PFSK-1 (cell line): ENCODE measurements at regions not wholly inside any gene's neighbourhood (a gene's known extent, or its start where the extent isn't known, plus 50 kb on each side); places are given as distances from the start of the nearest gene placed in this dataset.

Source experiments
- POLR2AphosphoS5 ChIP-seq: IDR thresholded peaks from 2 replicates; pipeline ENCODE4 v1.6.1; 2012; ENCODE audit warnings: low read depth, mild to moderate bottlenecking, control low read depth, low read length, moderate library complexity
- SIN3A ChIP-seq: IDR thresholded peaks from 2 replicates; pipeline ENCODE4 v1.6.1; 2012; ENCODE audit warnings: mild to moderate bottlenecking, low read length, moderate library complexity, borderline replicate concordance; ENCODE audit not compliant: insufficient read depth
- TF ChIP-seq, protein P1 (sequence below), 2 experiments: IDR thresholded peaks; 2 replicates each; pipeline versions ENCODE4 v1.6.1 to v1.8.0; 2011 to 2012; ENCODE audit warnings: low read depth in 2 of 2, low read length in 2 of 2, control low read depth in 1 of 2, inconsistent platforms in 1 of 2, mild to moderate bottlenecking in 1 of 2, moderate library complexity in 1 of 2; ENCODE audit not compliant: insufficient read depth in 1 of 2

DNA sequence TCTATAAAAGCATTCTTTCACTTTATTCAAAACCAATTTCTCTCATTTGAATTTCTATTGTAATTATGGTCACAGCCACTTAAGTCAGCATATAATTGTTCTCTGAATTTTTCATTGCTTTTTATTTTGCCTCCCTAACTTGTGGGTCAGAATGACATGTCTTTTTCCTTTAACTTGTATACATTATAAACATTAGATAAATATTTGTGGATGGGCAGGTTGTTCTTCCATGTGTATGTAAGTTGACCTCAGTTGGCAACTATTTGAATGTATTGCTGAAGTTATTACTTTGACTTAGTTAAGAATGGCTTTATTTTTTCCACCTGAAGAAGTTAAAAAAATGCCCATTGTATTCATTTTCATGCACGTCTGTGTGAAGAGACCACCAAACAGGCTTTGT lies 83.0 kb upstream of the MAP3K7 start:
- TF ChIP-seq, protein P1, sequence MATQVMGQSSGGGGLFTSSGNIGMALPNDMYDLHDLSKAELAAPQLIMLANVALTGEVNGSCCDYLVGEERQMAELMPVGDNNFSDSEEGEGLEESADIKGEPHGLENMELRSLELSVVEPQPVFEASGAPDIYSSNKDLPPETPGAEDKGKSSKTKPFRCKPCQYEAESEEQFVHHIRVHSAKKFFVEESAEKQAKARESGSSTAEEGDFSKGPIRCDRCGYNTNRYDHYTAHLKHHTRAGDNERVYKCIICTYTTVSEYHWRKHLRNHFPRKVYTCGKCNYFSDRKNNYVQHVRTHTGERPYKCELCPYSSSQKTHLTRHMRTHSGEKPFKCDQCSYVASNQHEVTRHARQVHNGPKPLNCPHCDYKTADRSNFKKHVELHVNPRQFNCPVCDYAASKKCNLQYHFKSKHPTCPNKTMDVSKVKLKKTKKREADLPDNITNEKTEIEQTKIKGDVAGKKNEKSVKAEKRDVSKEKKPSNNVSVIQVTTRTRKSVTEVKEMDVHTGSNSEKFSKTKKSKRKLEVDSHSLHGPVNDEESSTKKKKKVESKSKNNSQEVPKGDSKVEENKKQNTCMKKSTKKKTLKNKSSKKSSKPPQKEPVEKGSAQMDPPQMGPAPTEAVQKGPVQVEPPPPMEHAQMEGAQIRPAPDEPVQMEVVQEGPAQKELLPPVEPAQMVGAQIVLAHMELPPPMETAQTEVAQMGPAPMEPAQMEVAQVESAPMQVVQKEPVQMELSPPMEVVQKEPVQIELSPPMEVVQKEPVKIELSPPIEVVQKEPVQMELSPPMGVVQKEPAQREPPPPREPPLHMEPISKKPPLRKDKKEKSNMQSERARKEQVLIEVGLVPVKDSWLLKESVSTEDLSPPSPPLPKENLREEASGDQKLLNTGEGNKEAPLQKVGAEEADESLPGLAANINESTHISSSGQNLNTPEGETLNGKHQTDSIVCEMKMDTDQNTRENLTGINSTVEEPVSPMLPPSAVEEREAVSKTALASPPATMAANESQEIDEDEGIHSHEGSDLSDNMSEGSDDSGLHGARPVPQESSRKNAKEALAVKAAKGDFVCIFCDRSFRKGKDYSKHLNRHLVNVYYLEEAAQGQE (IDR thresholded peaks at IDR 0.05; ENCODE audit: insufficient read depth in 1 of 2, low read depth in 2 of 2, low read length in 2 of 2), result no peak
- TF ChIP-seq POLR2AphosphoS5 (no peak), SIN3A (no peak)
